Activated CD4-positive, alpha-beta T cell treated with anti-CD3 and anti-CD28 coated beads, Interleukin-10, Interleukin-2, amounts not matched to agents 100 ng/mL and 50 ng/mL, durations not matched to agents 16 hours and 8 hours (primary cell): ENCODE measurements at regions not wholly inside any gene's neighbourhood (a gene's known extent, or its start where the extent isn't known, plus 50 kb on each side); places are given as distances from the start of the nearest gene placed in this dataset.
"Not testable (repeated sequence)": the region's sequence is repeated elsewhere in the genome, so short reads cannot be mapped to it uniquely, and the experiment has no call there.

Experiments used
- DNase-seq: peaks from one replicate; pipeline ENCODE4 v3.0.0-alpha.2; 2020

GRCh38 chr6:155543166-155543847 lies 87.7 kb upstream of the NOX3 start:
- no peak for DNase-seq

GRCh38 chr6:155542036-155542435 lies 86.4 kb upstream of the NOX3 start:
- DNase-seq = no peak

GRCh38 chr6:155538708-155539390 lies 83.2 kb upstream of the NOX3 start:
- DNase-seq = no peak

- DNase-seq = no peak
These were observed 79.0 kb upstream of the NOX3 start for GRCh38 chr6:155534678-155535077.

- DNase-seq = peak; percentile 49
These were observed 74.7 kb upstream of the NOX3 start for GRCh38 chr6:155530219-155530834.

GRCh38 chr6:155529814-155530213 lies 74.2 kb upstream of the NOX3 start:
- DNase-seq = not testable (repeated sequence)

- DNase-seq = peak; percentile 19
These were observed 73.4 kb upstream of the NOX3 start for GRCh38 chr6:155528982-155529453.

- DNase-seq = no peak
These were observed 72.7 kb upstream of the NOX3 start for GRCh38 chr6:155528335-155528734.

- DNase-seq = no peak
These were observed 71.8 kb upstream of the NOX3 start for GRCh38 chr6:155527443-155527842.

GRCh38 chr6:155523821-155524651 lies 68.4 kb upstream of the NOX3 start:
- peak; percentile 54 for DNase-seq

GRCh38 chr6:155521719-155522118 lies 66.1 kb upstream of the NOX3 start:
- no peak for DNase-seq

GRCh38 chr6:155520078-155520477 lies 64.4 kb upstream of the NOX3 start:
- no peak for DNase-seq

- no peak for DNase-seq
These were observed 63.6 kb upstream of the NOX3 start for GRCh38 chr6:155519176-155519738.

- no peak for DNase-seq
These were observed 61.7 kb upstream of the NOX3 start for GRCh38 chr6:155517294-155517693.

- peak; percentile 8 for DNase-seq
These were observed 55.2 kb upstream of the NOX3 start for GRCh38 chr6:155510879-155511278.

- no peak for DNase-seq
These were observed 54.3 kb upstream of the NOX3 start for GRCh38 chr6:155509743-155510475.

- DNase-seq = no peak
These were observed 50.0 kb upstream of the NOX3 start for GRCh38 chr6:155505608-155505989.
